RWPE1 (cell line): ENCODE measurements at regions not wholly inside any gene's neighbourhood (a gene's known extent, or its start where the extent isn't known, plus 50 kb on each side); places are given as distances from the start of the nearest gene placed in this dataset.

ENCODE experiments used
- CTCF ChIA-PET: fragments of 350-600 bp; sonication (Branson Sonifier 250); formaldehyde crosslinking; extraction: SDS; loops from one replicate; lab custom pipeline; 2021; lab: Yijun Ruan, JAX
- POLR2A ChIA-PET: fragments of 400-600 bp; formaldehyde crosslinking; extraction: SDS; loops from one replicate; lab custom pipeline; 2020; ENCODE audit warnings: antibody characterized with exemption; ENCODE audit not compliant: low non-redundant PET; lab: Yijun Ruan, JAX
- DNase-seq: peaks from one replicate; pipeline ENCODE4 v3.0.0; 2012; ENCODE audit warnings: low spot score
- H3K27ac ChIP-seq: fragments of 450-650 bp; 2 replicates; pipeline ENCODE4 v1.5.1; 2017
- CTCF ChIP-seq: fragments of 450-650 bp; conservative IDR thresholded peaks from 2 replicates; pipeline ENCODE4 v1.5.1; 2017; ENCODE audit warnings: low read depth, mild to moderate bottlenecking

- TF ChIP-seq CTCF, result no peak
- no peak for DNase-seq
- POLR2A ChIA-PET, result no interaction called here
- H3K27ac ChIP-seq, result no peak overlapping the region
- CTCF ChIA-PET, result no interaction called here
Observed at GRCh38 chr5:136780518-136780917, 415.2 kb upstream of the TRPC7 start.

- POLR2A ChIA-PET, result no interaction called here
- DNase-seq, result no peak
Observed at GRCh38 chr5:136776022-136776927, 410.9 kb upstream of the TRPC7 start.

GRCh38 chr5:136772491-136772890 lies 407.1 kb upstream of the TRPC7 start:
- ChIA-PET CTCF (interaction anchor here (0.8 to 0.9 kb wide), 2 partner anchors 19 to 399 kb away, joined by 3 to 4 read pairs; no protein-coding TSS in a partner anchor), POLR2A (no interaction called here)
- H3K27ac ChIP-seq, result no peak overlapping the region
- TF ChIP-seq CTCF, result no peak
- DNase-seq, result no peak

More at GRCh38 chr5:136776022-136776927, 410.9 kb upstream of the TRPC7 start:
- CTCF ChIA-PET, result interaction anchor here (0.6 kb wide), 1 partner anchor 1725 kb away, joined by 3 read pairs; no protein-coding TSS in a partner anchor
- no peak for TF ChIP-seq CTCF
- H3K27ac ChIP-seq, result no peak overlapping the region

- DNase-seq, result peak; percentile 85
- ChIA-PET CTCF (interaction anchor here (0.5 to 2.0 kb wide), 40 partner anchors 9 to 727 kb away, joined by 3 to 42 read pairs (median 3); no protein-coding TSS in a partner anchor), POLR2A (no interaction called here)
- H3K27ac ChIP-seq, result no peak overlapping the region
- TF ChIP-seq CTCF, result peak; percentile 86
Observed at GRCh38 chr5:136769900-136770684, 404.7 kb upstream of the TRPC7 start.

- ChIA-PET POLR2A (no interaction called here), CTCF (interaction anchor here (0.6 to 2.0 kb wide), 9 partner anchors 10 to 551 kb away, joined by 3 to 42 read pairs (median 3); no protein-coding TSS in a partner anchor)
- DNase-seq, result no peak
- TF ChIP-seq CTCF, result no peak
- H3K27ac ChIP-seq, result no peak overlapping the region
Observed at GRCh38 chr5:136769093-136769492, 403.7 kb upstream of the TRPC7 start.

GRCh38 chr5:136768457-136768856 lies 403.1 kb upstream of the TRPC7 start:
- TF ChIP-seq CTCF, result no peak
- ChIA-PET POLR2A (no interaction called here), CTCF (interaction anchor here (0.6 to 1.2 kb wide), 6 partner anchors 9 to 552 kb away, joined by 3 to 4 read pairs (median 3); no protein-coding TSS in a partner anchor)
- no peak for DNase-seq
- H3K27ac ChIP-seq, result no peak overlapping the region
